Keratinocyte (primary cell): ENCODE measurements at regions not wholly inside any gene's neighbourhood (a gene's known extent, or its start where the extent isn't known, plus 50 kb on each side); places are given as distances from the start of the nearest gene placed in this dataset.

Source experiments
- DNase-seq: peaks from one replicate; pipeline ENCODE4 v3.0.0-alpha.2; 2011; ENCODE audit warnings: low read depth, missing footprints, low spot score
- FAIRE-seq: peaks from 2 replicates; lab custom pipeline; 2011; peaks lifted over from hg19 to GRCh38; lab: Jason Lieb, UNC
- H2AFZ ChIP-seq: 2 replicates; pipeline ENCODE4 v1.6.0; 2012; ENCODE audit warnings: low read length, control low read depth, inconsistent platforms; ENCODE audit not compliant: control insufficient read depth
- H3K27ac ChIP-seq: 2 replicates; pipeline ENCODE4 v1.5.1; 2011; ENCODE audit warnings: low read length; ENCODE audit not compliant: control insufficient read depth, insufficient read depth
- H3K27me3 ChIP-seq: 3 replicates; pipeline ENCODE4 v1.6.0; 2011; ENCODE audit warnings: low read length; ENCODE audit not compliant: control insufficient read depth, insufficient read depth; ENCODE audit errors: extremely low read depth
- H3K36me3 ChIP-seq, 2 experiments: 2 replicates in 1 of 2; 3 replicates in 1 of 2; pipeline ENCODE4 v1.5.1; 2011; ENCODE audit warnings: low read length in 2 of 2, mild to moderate bottlenecking in 1 of 2; ENCODE audit not compliant: control insufficient read depth in 2 of 2, insufficient read depth in 2 of 2; ENCODE audit errors: extremely low read depth in 1 of 2
- H3K4me1 ChIP-seq: 3 replicates; pipeline ENCODE4 v1.5.1; 2011; ENCODE audit warnings: low read length; ENCODE audit not compliant: control insufficient read depth, insufficient read depth; ENCODE audit errors: extremely low read depth
- H3K4me2 ChIP-seq: 3 replicates; pipeline ENCODE4 v1.6.0; 2011; ENCODE audit warnings: low read depth, low read length; ENCODE audit not compliant: control insufficient read depth, insufficient read depth; ENCODE audit errors: extremely low read depth
- H3K4me3 ChIP-seq, 3 experiments: fragments of 200-600 bp in 1 of 3; sonication (generic) in 1 of 3; 2 replicates in 2 of 3; 3 replicates in 1 of 3; pipeline ENCODE4 v1.5.1; 2011 to 2016; ENCODE audit warnings: low read length in 3 of 3, mild to moderate bottlenecking in 3 of 3, control low read depth in 2 of 3, inconsistent platforms in 1 of 3, low read depth in 1 of 3, mixed read lengths in 1 of 3, mixed run types in 1 of 3, moderate library complexity in 1 of 3; ENCODE audit not compliant: control insufficient read depth in 2 of 3, insufficient read depth in 2 of 3; ENCODE audit errors: extremely low read depth in 1 of 3
- H3K79me2 ChIP-seq: 2 replicates; pipeline ENCODE4 v1.6.0; 2012; ENCODE audit warnings: low read length; ENCODE audit not compliant: control insufficient read depth, insufficient read depth
- H3K9ac ChIP-seq: 3 replicates; pipeline ENCODE4 v1.6.0; 2011; ENCODE audit warnings: low read length; ENCODE audit not compliant: control insufficient read depth, insufficient read depth; ENCODE audit errors: extremely low read depth
- H3K9me1 ChIP-seq: 3 replicates; pipeline ENCODE4 v1.6.0; 2011; ENCODE audit warnings: low read length; ENCODE audit not compliant: control insufficient read depth, insufficient read depth; ENCODE audit errors: extremely low read depth
- H3K9me3 ChIP-seq: 2 replicates; pipeline ENCODE4 v1.5.1; 2012; ENCODE audit warnings: low read depth, low read length; ENCODE audit not compliant: control insufficient read depth
- H4K20me1 ChIP-seq: 3 replicates; pipeline ENCODE4 v1.6.0; 2011; ENCODE audit warnings: low read length; ENCODE audit not compliant: control insufficient read depth, insufficient read depth; ENCODE audit errors: extremely low read depth
- EZH2 ChIP-seq: IDR thresholded peaks from one replicate; pipeline ENCODE4 v1.6.1; 2012; ENCODE audit warnings: inconsistent platforms, mild to moderate bottlenecking, low read length, moderate library complexity
- dilution Hi-C: fragments of 300-500 bp; cut with MboI; formaldehyde crosslinking; loops from one replicate; pipeline ENCODE4 v1.7.0; 2020; ENCODE audit warnings: low sequenced_read_pairs; ENCODE audit not compliant: extremely low pct_ligation_motif_present
- TF ChIP-seq, protein P1 (sequence below), 3 experiments: IDR thresholded peaks in 1 of 3; conservative IDR thresholded peaks in 1 of 3; optimal IDR thresholded peaks in 1 of 3; 2 replicates in 2 of 3; 3 replicates in 1 of 3; pipeline versions ENCODE3 to v1.5.1; 2011; ENCODE audit warnings: low read length in 3 of 3, mild to moderate bottlenecking in 3 of 3, moderate library complexity in 2 of 3, control low read depth in 1 of 3, inconsistent platforms in 1 of 3; ENCODE audit not compliant: insufficient read depth in 2 of 3; ENCODE audit errors: extremely low read depth in 1 of 3

DNA sequence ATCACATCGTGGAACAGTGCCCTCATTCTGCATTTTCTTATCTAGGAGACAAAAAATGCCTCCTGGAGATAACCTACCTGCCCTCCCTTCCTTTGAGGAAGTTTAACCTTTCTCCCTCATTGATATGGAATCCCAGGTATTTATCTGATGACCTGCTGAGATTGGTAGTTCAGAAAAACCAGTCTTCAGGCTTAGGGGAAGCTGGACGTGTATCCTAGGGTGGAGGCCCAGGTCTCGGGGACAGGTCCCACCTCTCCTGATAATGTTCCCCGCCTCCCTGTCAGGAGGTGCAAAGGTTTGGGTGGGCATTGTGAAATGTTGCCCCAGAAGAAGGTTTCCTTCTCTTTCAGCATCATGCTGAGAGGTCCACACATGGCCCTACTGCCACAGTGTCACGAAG, 186.9 kb upstream of the NAV2 start:
- no peak overlapping the region for H2AFZ ChIP-seq
- dilution Hi-C loops: no loop called here
- no peaks in the 10 kb centered on the region for H3K9me1 ChIP-seq
- H3K27ac ChIP-seq: no peak overlapping the region
- no peak for TF ChIP-seq EZH2
- TF ChIP-seq, protein P1, sequence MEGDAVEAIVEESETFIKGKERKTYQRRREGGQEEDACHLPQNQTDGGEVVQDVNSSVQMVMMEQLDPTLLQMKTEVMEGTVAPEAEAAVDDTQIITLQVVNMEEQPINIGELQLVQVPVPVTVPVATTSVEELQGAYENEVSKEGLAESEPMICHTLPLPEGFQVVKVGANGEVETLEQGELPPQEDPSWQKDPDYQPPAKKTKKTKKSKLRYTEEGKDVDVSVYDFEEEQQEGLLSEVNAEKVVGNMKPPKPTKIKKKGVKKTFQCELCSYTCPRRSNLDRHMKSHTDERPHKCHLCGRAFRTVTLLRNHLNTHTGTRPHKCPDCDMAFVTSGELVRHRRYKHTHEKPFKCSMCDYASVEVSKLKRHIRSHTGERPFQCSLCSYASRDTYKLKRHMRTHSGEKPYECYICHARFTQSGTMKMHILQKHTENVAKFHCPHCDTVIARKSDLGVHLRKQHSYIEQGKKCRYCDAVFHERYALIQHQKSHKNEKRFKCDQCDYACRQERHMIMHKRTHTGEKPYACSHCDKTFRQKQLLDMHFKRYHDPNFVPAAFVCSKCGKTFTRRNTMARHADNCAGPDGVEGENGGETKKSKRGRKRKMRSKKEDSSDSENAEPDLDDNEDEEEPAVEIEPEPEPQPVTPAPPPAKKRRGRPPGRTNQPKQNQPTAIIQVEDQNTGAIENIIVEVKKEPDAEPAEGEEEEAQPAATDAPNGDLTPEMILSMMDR (optimal IDR thresholded peaks at IDR 0.05 in 1 of 3, IDR thresholded peaks at IDR 0.05 in 1 of 3, conservative IDR thresholded peaks at IDR 0.05 in 1 of 3; ENCODE audit: extremely low read depth in 1 of 3, insufficient read depth in 2 of 3, low read length in 3 of 3): no peak
- H3K79me2 ChIP-seq: no peaks in the 10 kb centered on the region
- H4K20me1 ChIP-seq: no peaks in the 10 kb centered on the region
- FAIRE-seq (no peak), DNase-seq (no peak)
- no peak overlapping the region for H3K9ac ChIP-seq
- H3K36me3 ChIP-seq: no peaks in the 10 kb centered on the region
- no peak overlapping the region for H3K4me3 ChIP-seq
- H3K4me2 ChIP-seq: no peak overlapping the region
- H3K27me3 ChIP-seq: peaks cover 6% of the 10 kb centered on the region
- no peaks in the 10 kb centered on the region for H3K9me3 ChIP-seq
- no peaks in the 10 kb centered on the region for H3K4me1 ChIP-seq

DNA sequence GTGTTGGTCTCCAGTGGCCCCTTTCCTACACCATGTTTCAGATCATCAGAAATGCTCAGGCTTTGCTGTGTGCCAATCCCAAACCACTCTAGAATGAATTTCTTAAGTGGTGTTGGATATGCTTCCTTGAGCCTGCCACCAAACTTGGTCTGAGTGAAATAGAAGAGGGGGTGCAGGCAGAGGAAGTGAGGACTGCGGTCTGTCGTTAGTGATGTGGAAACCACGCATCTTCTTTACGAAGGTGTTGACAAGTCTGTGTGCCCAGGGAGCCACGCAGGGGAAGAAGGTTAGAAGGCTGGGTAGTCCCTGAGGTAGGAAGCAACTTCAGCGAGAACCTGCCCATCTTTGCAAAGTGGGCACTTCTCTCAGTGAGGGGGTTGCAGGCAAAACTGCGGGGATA, 187.4 kb upstream of the NAV2 start:
- no peak overlapping the region for H2AFZ ChIP-seq
- no peak overlapping the region for H3K9ac ChIP-seq
- no peak for FAIRE-seq
- no peaks in the 10 kb centered on the region for H3K4me1 ChIP-seq
- no peaks in the 10 kb centered on the region for H3K36me3 ChIP-seq
- no peak overlapping the region for H3K4me3 ChIP-seq
- no peak overlapping the region for H3K4me2 ChIP-seq
- H3K9me3 ChIP-seq: no peaks in the 10 kb centered on the region
- H3K27me3 ChIP-seq: peaks cover 6% of the 10 kb centered on the region
- no peak overlapping the region for H3K27ac ChIP-seq
- TF ChIP-seq, protein P1 (optimal IDR thresholded peaks at IDR 0.05 in 1 of 3, IDR thresholded peaks at IDR 0.05 in 1 of 3, conservative IDR thresholded peaks at IDR 0.05 in 1 of 3; ENCODE audit: extremely low read depth in 1 of 3, insufficient read depth in 2 of 3, low read length in 3 of 3): no peak
- no peak for TF ChIP-seq EZH2
- no peaks in the 10 kb centered on the region for H3K79me2 ChIP-seq
- H4K20me1 ChIP-seq: no peaks in the 10 kb centered on the region
- H3K9me1 ChIP-seq: no peaks in the 10 kb centered on the region
- dilution Hi-C loops: no loop called here
- no peak for DNase-seq
